Esophagus squamous epithelium (tissue), 5 donors: ENCODE measurements at regions not wholly inside any gene's neighbourhood (a gene's known extent, or its start where the extent isn't known, plus 50 kb on each side); places are given as distances from the start of the nearest gene placed in this dataset.

Experiments used
- DNase-seq: peaks from one replicate; lab custom pipeline; 2025; lab: John Stamatoyannopoulos, UW
- H3K27ac ChIP-seq, 4 donors: fragments of 200-600 bp; sonication (generic); one replicate each; pipeline ENCODE4 v1.5.1; 2016 to 2019; ENCODE audit warnings: mild to moderate bottlenecking in 1 of 4
- H3K27me3 ChIP-seq, 4 donors: fragments of 200-600 bp; sonication (generic); 1 replicate in 3 of 4; 2 replicates in 1 of 4; pipeline versions ENCODE4 v1.5.1 to v1.6.0; 2017 to 2021; ENCODE audit warnings: antibody characterized with exemption in 1 of 4
- H3K36me3 ChIP-seq, 3 donors: fragments of 200-600 bp; sonication (generic); one replicate each; pipeline ENCODE4 v1.5.1; 2016 to 2019
- H3K4me1 ChIP-seq, 3 donors: fragments of 200-600 bp; sonication (generic); one replicate each; pipeline ENCODE4 v1.5.1; 2017 to 2019
- H3K4me3 ChIP-seq, 4 donors: fragments of 200-600 bp; sonication (generic); 1 replicate in 3 of 4; 2 replicates in 1 of 4; pipeline ENCODE4 v1.5.1; 2016 to 2019; ENCODE audit warnings: mild to moderate bottlenecking in 2 of 4, moderate library complexity in 1 of 4
- H3K9me3 ChIP-seq, 3 donors: fragments of 200-600 bp; sonication (generic); one replicate each; pipeline ENCODE4 v1.5.1; 2016 to 2019
- POLR2A ChIP-seq, 4 donors: fragments of 450-650 bp; IDR thresholded peaks; one replicate each; pipeline ENCODE4 v1.6.1; 2017; ENCODE audit warnings: antibody characterized with exemption in 4 of 4, mild to moderate bottlenecking in 4 of 4, moderate library complexity in 3 of 4
- WGBS, 2 donors: methylation state at CpG; one replicate each; pipeline ENCODE4 v1.1.5; 2018; 5-methylcytosine and 5-hydroxymethylcytosine counted together
- intact Hi-C: fragments of 100-400 bp; cut with DNase I; formaldehyde crosslinking; loops from one replicate; pipeline ENCODE4 v1.15.0; 2022
- TF ChIP-seq, protein P1 (sequence below), 6 experiments: fragments of 450-650 bp in 4 of 6; fragments of 200-600 bp in 2 of 6; sonication (generic) in 2 of 6; IDR thresholded peaks; one replicate each; pipeline ENCODE4 v1.5.1; 2016 to 2019; ENCODE audit warnings: antibody characterized with exemption in 6 of 6, mild to moderate bottlenecking in 4 of 6, moderate library complexity in 4 of 6
- donor health status: DM: yes; HTN: yes; CAD: no.

DNA sequence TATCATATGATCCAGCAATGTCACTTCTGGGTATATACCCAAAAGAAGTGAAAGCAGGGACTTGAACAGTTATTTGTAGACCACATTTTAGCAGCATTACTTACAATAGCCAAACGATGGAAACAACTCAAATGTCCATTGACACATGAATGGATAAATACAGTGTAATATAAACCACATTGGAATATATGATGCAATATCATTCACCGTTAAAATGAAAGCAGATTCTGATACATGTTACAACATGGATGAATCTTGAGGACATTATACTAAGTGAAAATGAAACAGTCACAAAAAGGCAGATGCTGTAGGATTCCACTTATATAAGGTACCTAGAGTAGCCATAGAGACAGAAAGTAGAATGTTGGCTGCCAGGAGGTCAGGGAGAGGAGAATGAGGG lies 130.5 kb upstream of the SMAD1 start:
- intact Hi-C loops: no loop called here
- Histone ChIP-seq H3K36me3 (no peaks in the 10 kb centered on the region), H3K4me1 (no peaks in the 10 kb centered on the region), H3K27ac (no peak overlapping the region), H3K27me3 (no peaks in the 10 kb centered on the region), H3K4me3 (no peak overlapping the region), H3K9me3 (no peaks in the 10 kb centered on the region)
- no peak for DNase-seq
- WGBS, 2 donors: 24 to 30% methylated on average over 2 of the region's 2 CpGs
- TF ChIP-seq, protein P1, sequence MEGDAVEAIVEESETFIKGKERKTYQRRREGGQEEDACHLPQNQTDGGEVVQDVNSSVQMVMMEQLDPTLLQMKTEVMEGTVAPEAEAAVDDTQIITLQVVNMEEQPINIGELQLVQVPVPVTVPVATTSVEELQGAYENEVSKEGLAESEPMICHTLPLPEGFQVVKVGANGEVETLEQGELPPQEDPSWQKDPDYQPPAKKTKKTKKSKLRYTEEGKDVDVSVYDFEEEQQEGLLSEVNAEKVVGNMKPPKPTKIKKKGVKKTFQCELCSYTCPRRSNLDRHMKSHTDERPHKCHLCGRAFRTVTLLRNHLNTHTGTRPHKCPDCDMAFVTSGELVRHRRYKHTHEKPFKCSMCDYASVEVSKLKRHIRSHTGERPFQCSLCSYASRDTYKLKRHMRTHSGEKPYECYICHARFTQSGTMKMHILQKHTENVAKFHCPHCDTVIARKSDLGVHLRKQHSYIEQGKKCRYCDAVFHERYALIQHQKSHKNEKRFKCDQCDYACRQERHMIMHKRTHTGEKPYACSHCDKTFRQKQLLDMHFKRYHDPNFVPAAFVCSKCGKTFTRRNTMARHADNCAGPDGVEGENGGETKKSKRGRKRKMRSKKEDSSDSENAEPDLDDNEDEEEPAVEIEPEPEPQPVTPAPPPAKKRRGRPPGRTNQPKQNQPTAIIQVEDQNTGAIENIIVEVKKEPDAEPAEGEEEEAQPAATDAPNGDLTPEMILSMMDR (IDR thresholded peaks at IDR 0.05): no peak
- TF ChIP-seq POLR2A (IDR thresholded peaks at IDR 0.05): no peak

DNA sequence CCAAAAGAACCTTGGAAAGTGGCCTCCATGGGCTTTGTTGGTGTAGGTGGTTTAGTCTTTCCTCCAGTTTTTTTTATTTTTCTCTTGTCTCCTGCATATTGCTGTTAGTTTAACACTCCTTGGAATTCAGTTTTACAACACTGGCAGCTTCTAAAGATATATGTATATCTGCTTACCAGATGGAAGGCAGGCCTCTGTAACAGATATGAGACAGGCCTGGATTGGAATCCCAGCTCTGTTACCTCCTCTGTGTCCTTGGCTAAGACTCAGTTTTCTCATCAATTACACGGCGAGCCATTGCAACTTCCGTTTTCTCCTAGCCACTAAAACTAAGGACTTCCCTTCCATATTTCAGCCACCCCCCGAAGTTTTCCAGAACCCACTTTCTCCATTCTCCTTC lies 133.4 kb upstream of the SMAD1 start:
- 74 to 93% methylated on average over 3 to 4 of the region's 4 CpGs for WGBS, 2 donors
- no peaks in the 10 kb centered on the region for H3K9me3 ChIP-seq
- H3K27ac ChIP-seq: no peak overlapping the region
- DNase-seq: no peak
- no peak overlapping the region for H3K4me3 ChIP-seq
- no peaks in the 10 kb centered on the region for H3K27me3 ChIP-seq
- no peaks in the 10 kb centered on the region for H3K36me3 ChIP-seq
- intact Hi-C loops: no loop called here
- TF ChIP-seq, protein P1 (IDR thresholded peaks at IDR 0.05): no peak
- TF ChIP-seq POLR2A (IDR thresholded peaks at IDR 0.05): no peak
- H3K4me1 ChIP-seq: no peaks in the 10 kb centered on the region

- Histone ChIP-seq H3K27me3 (no peaks in the 10 kb centered on the region), H3K9me3 (no peaks in the 10 kb centered on the region), H3K36me3 (no peaks in the 10 kb centered on the region), H3K4me3 (no peak overlapping the region), H3K4me1 (no peaks in the 10 kb centered on the region), H3K27ac (no peak overlapping the region)
- intact Hi-C loops: no loop called here
- 43 to 74% methylated on average over 5 of the region's 5 CpGs for WGBS, 2 donors
- no peak for TF ChIP-seq POLR2A (IDR thresholded peaks at IDR 0.05)
- TF ChIP-seq, protein P1 (IDR thresholded peaks at IDR 0.05): no peak
- no peak for DNase-seq
Measured at GRCh38 chr4:145347684-145348083, 134.0 kb upstream of the SMAD1 start.

DNA sequence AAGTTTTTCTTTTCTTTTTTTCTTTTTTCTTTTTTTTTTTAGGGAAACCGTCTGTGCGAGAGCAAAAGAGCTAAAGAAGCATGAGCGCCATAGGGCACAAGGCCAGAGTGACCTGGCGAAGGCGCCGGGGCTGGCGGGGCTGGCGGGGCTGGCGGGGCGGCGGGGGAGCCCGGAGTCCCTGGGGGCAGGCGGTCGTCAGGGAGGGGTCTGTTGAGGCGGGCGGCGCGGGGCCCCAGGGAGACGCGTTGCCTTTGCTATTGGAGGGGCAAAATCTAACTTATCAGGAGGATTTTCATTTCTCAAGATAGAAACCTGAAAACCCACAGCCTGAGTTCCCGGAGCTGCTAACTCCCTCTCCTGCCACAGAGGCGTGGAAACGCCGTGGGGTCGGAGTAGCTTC lies 135.6 kb upstream of the SMAD1 start:
- Histone ChIP-seq H3K9me3 (no peaks in the 10 kb centered on the region), H3K27me3 (no peaks in the 10 kb centered on the region), H3K4me1 (no peaks in the 10 kb centered on the region), H3K4me3 (no peak overlapping the region), H3K36me3 (no peaks in the 10 kb centered on the region), H3K27ac (no peak overlapping the region)
- TF ChIP-seq POLR2A (IDR thresholded peaks at IDR 0.05): no peak
- TF ChIP-seq, protein P1 (IDR thresholded peaks at IDR 0.05): no peak
- intact Hi-C loops: no loop called here
- no peak for DNase-seq
- 83% methylated on average over 7 of the region's 25 CpGs; no CpG with 5 or more reads in 1 of the 2 donors for WGBS, 2 donors

DNA sequence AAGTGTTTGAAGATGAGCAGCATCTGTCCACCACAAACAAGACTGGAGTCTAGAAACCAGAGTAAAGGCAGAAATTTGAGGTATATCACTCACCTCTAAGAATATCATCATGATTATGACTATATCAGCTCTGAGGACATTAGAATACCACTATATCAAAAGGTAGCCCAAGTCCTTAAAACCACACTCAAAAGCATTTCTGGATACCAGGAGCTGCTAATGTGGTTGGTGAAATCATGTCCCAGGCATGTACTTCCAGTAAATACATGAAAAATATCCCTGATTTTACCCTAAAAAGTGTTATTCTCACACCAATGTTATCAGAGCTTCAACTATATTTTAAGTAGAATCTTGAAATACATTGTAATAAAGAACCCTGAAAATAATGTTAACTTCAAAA lies 136.3 kb upstream of the SMAD1 start:
- H3K27me3 ChIP-seq: peaks cover 0 to 2% (median 0%) of the 10 kb centered on the region in 4 donors
- no peaks in the 10 kb centered on the region for H3K4me1 ChIP-seq
- H3K27ac ChIP-seq: no peak overlapping the region
- H3K4me3 ChIP-seq: no peak overlapping the region
- TF ChIP-seq, protein P1 (IDR thresholded peaks at IDR 0.05): no peak
- no peak for TF ChIP-seq POLR2A (IDR thresholded peaks at IDR 0.05)
- H3K9me3 ChIP-seq: no peaks in the 10 kb centered on the region
- no peaks in the 10 kb centered on the region for H3K36me3 ChIP-seq
- DNase-seq: no peak
- intact Hi-C loops: no loop called here
